Prostate gland (tissue), 2 donors: ENCODE measurements at regions not wholly inside any gene's neighbourhood (a gene's known extent, or its start where the extent isn't known, plus 50 kb on each side); places are given as distances from the start of the nearest gene placed in this dataset.

Source experiments
- DNase-seq: peaks from one replicate; pipeline ENCODE4 v3.0.0-alpha.2; 2019; ENCODE audit warnings: low spot score
- H3K27ac ChIP-seq, 2 donors: fragments of 200-600 bp; sonication (generic); 2 replicates each; pipeline ENCODE4 v1.5.1; 2017 to 2019
- H3K27me3 ChIP-seq: fragments of 200-600 bp; sonication (generic); replicated peaks from 2 replicates; pipeline ENCODE4 v1.5.1; 2019; ENCODE audit not compliant: insufficient read depth
- H3K36me3 ChIP-seq, 2 donors: fragments of 200-600 bp; sonication (generic); 1 replicate in 1 of 2; 2 replicates in 1 of 2; pipeline versions ENCODE4 v1.5.1 to v1.8.1; 2017 to 2019
- H3K4me1 ChIP-seq: fragments of 200-600 bp; sonication (generic); replicated peaks from 2 replicates; pipeline ENCODE4 v1.5.1; 2019
- H3K4me3 ChIP-seq, 2 donors: fragments of 200-600 bp; sonication (generic); 2 replicates each; pipeline ENCODE4 v1.5.1; 2017 to 2019
- H3K9me3 ChIP-seq: fragments of 200-600 bp; sonication (generic); 2 replicates; pipeline ENCODE4 v1.5.1; 2017
- POLR2A ChIP-seq: fragments of 450-650 bp; IDR thresholded peaks from one replicate; pipeline ENCODE4 v1.6.1; 2016; ENCODE audit warnings: antibody characterized with exemption, mild to moderate bottlenecking
- POLR2AphosphoS5 ChIP-seq: sonication (generic); formaldehyde crosslinking; IDR thresholded peaks from one replicate; pipeline ENCODE4 v1.6.1; 2017; ENCODE audit warnings: antibody characterized with exemption
- WGBS: methylation state at CpG from one replicate; pipeline ENCODE4 v1.1.5; 2018; 5-methylcytosine and 5-hydroxymethylcytosine counted together
- intact Hi-C: fragments of 100-400 bp; cut with DNase I; formaldehyde crosslinking; loops from one replicate; pipeline ENCODE4 v1.14.2; 2022
- TF ChIP-seq, protein P1 (sequence below), 4 experiments: fragments of 200-600 bp in 2 of 4; fragments of 450-650 bp in 2 of 4; sonication (generic) in 2 of 4; IDR thresholded peaks; 1 replicate in 3 of 4; 2 replicates in 1 of 4; pipeline ENCODE4 v1.5.1; 2016 to 2019; ENCODE audit warnings: antibody characterized with exemption in 4 of 4, mild to moderate bottlenecking in 2 of 4, moderate library complexity in 2 of 4

DNA sequence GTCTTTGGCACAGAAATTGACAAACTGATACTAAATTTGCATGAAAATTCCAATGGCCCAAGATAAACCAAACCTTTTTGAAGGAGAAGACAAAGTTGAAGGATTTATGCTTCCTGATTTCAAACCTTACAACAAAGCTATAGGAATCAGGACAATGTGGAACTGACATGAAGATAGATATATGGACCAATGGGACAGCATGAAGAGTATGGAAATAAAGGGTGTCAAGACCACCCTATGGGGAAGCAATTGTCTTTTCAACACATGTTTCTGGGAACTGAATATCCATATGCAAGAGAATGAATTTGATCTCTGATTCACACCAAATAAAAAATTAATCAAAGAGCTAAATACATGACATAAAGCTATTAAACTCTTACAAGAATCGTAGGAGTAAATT lies 77.2 kb upstream of the ADARB2 start:
- Histone ChIP-seq H3K36me3 (no peaks in the 10 kb centered on the region), H3K27me3 (no peaks in the 10 kb centered on the region), H3K27ac (no peak overlapping the region), H3K4me3 (no peak overlapping the region), H3K4me1 (no peaks in the 10 kb centered on the region), H3K9me3 (no peaks in the 10 kb centered on the region)
- intact Hi-C loops = no loop called here
- no peak for DNase-seq
- WGBS = 74% methylated on average over 1 of the region's 1 CpG
- TF ChIP-seq POLR2A = no peak
- TF ChIP-seq, protein P1, sequence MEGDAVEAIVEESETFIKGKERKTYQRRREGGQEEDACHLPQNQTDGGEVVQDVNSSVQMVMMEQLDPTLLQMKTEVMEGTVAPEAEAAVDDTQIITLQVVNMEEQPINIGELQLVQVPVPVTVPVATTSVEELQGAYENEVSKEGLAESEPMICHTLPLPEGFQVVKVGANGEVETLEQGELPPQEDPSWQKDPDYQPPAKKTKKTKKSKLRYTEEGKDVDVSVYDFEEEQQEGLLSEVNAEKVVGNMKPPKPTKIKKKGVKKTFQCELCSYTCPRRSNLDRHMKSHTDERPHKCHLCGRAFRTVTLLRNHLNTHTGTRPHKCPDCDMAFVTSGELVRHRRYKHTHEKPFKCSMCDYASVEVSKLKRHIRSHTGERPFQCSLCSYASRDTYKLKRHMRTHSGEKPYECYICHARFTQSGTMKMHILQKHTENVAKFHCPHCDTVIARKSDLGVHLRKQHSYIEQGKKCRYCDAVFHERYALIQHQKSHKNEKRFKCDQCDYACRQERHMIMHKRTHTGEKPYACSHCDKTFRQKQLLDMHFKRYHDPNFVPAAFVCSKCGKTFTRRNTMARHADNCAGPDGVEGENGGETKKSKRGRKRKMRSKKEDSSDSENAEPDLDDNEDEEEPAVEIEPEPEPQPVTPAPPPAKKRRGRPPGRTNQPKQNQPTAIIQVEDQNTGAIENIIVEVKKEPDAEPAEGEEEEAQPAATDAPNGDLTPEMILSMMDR (IDR thresholded peaks at IDR 0.05) = no peak
- TF ChIP-seq POLR2AphosphoS5 = no peak

DNA sequence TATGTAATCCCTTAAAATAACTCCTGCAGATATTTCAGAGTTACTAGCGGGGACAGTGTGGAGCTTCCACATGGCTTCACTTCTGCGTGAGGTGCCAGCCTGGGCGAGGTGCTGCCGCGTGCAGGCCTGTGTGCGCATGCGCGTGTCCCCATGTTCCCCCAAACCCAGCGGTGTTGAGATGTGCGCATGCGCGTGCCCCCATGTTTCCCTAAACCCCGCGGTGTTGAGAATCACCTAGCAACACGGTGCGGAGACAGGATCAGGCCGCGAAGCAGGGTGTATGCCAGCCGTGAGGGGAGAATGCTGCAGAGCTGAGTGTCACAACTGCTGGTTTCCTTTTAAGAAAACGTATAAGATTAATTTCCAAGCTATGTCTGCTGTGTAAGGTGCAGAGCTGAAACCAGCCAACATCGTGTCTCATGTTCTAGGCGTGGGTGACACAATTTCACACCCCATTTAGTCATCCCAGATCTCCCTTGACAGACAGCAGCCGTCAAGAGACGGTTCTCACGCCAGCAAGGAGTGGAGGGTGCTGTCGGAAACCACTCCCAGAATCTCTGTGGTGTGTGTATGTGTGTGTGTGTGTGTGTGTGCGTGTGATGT lies 71.9 kb upstream of the ADARB2 start:
- Histone ChIP-seq H3K27me3 (no peaks in the 10 kb centered on the region), H3K4me3 (no peak overlapping the region), H3K27ac (no peak overlapping the region), H3K9me3 (no peaks in the 10 kb centered on the region), H3K4me1 (no peaks in the 10 kb centered on the region), H3K36me3 (no peaks in the 10 kb centered on the region)
- WGBS = 92% methylated on average over 27 of the region's 27 CpGs
- intact Hi-C loops = no loop called here
- no peak for TF ChIP-seq POLR2A
- DNase-seq = no peak

DNA sequence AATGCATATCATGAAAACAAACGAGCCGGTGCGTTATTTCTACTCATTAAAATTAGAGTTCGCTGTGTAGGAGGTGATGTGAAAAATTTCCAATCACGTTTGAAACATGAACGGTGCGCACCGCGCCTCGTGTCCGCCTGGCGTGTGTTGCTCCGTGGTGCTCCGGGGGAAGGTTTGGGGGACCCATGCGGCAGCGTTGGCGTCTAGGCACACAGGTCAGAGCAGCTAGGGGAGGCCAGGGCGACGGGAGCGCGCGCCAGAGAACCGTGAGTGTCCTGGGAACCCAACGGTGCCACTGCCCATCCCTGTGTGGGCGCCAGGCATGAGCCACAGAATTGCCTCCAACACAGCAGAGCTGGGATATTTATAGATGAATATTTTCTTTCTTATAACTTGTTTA lies 70.6 kb upstream of the ADARB2 start:
- Histone ChIP-seq H3K27ac (no peak overlapping the region), H3K27me3 (no peaks in the 10 kb centered on the region), H3K4me1 (no peaks in the 10 kb centered on the region), H3K4me3 (no peak overlapping the region), H3K36me3 (no peaks in the 10 kb centered on the region), H3K9me3 (no peaks in the 10 kb centered on the region)
- no peak for TF ChIP-seq POLR2AphosphoS5
- TF ChIP-seq, protein P1 (IDR thresholded peaks at IDR 0.05) = no peak
- no peak for TF ChIP-seq POLR2A
- intact Hi-C loops = no loop called here
- 89% methylated on average over 25 of the region's 25 CpGs for WGBS
- DNase-seq = no peak

DNA sequence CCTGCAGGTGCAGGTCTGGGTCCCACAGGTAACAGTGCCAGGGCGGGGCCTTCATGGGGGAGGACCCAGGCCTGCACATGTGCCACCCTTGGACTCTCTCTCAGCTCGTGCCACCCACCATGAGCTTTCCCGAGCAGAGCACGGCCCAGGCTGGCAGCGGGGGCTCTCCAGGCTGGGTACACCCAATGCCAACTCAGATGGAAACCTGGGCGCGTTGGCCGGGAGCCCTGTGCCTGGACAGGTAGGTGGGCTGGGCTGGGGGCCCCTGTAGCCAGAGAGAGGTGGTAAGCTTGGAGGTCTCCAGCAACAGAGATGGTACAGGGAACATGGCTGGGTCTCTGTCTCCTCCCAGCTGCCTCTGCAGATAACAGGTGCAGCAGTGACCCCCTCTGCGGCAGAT lies 69.9 kb upstream of the ADARB2 start:
- Histone ChIP-seq H3K4me3 (no peak overlapping the region), H3K36me3 (no peaks in the 10 kb centered on the region), H3K27ac (no peak overlapping the region), H3K4me1 (no peaks in the 10 kb centered on the region), H3K9me3 (no peaks in the 10 kb centered on the region), H3K27me3 (no peaks in the 10 kb centered on the region)
- 85% methylated on average over 9 of the region's 9 CpGs for WGBS
- no peak for DNase-seq
- intact Hi-C loops = no loop called here
- TF ChIP-seq, protein P1 (IDR thresholded peaks at IDR 0.05) = no peak
- TF ChIP-seq POLR2AphosphoS5 (no peak), POLR2A (no peak)

DNA sequence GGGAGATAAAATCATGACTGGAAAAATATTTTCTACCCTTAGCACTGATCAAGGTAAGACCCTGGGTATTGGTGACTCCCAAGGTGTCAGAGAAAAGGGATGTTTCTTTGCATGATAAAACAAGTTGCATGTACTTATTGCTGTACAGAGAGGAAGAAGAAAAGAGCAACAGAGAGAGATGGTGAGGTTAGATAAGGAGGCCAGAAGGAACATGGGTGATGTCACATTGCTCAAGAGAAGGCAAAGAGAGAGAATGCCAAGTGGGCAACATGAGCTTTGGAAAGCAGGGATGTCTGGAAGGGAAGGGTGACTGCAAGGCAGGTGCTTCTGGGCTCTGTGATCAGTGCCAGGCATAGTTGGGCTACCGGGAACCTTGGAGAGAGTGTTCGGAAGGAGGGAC lies 65.1 kb upstream of the ADARB2 start:
- WGBS = 89% methylated on average over 2 of the region's 2 CpGs
- no peaks in the 10 kb centered on the region for H3K4me1 ChIP-seq
- H3K27ac ChIP-seq = no peak overlapping the region
- no peak for TF ChIP-seq POLR2AphosphoS5
- TF ChIP-seq POLR2A = no peak
- TF ChIP-seq, protein P1 (IDR thresholded peaks at IDR 0.05) = no peak
- H3K36me3 ChIP-seq = no peaks in the 10 kb centered on the region
- intact Hi-C loops = no loop called here
- H3K4me3 ChIP-seq = no peak overlapping the region
- no peaks in the 10 kb centered on the region for H3K27me3 ChIP-seq
- no peaks in the 10 kb centered on the region for H3K9me3 ChIP-seq
- DNase-seq = no peak
